AG04449 (cell line): ENCODE measurements at regions not wholly inside any gene's neighbourhood (a gene's known extent, or its start where the extent isn't known, plus 50 kb on each side); places are given as distances from the start of the nearest gene placed in this dataset.

Source experiments
- CTCF ChIA-PET: fragments of 350-600 bp; formaldehyde crosslinking; extraction: SDS; loops from one replicate; lab custom pipeline; 2021; ENCODE audit warnings: antibody characterized with exemption; lab: Yijun Ruan, JAX
- POLR2A ChIA-PET: fragments of 400-600, 350-600 bp; formaldehyde crosslinking; extraction: SDS; loops from one replicate; lab custom pipeline; 2020; ENCODE audit warnings: antibody characterized with exemption, inconsistent platforms; lab: Yijun Ruan, JAX
- DNase-seq: peaks from one replicate; pipeline ENCODE4 v3.0.0-alpha.2; 2010; ENCODE audit warnings: low read depth, low spot score
- H3K4me3 ChIP-seq: 2 replicates; pipeline ENCODE4 v1.5.1; 2011; ENCODE audit warnings: low read depth, mild to moderate bottlenecking, control low read depth, low read length
- TF ChIP-seq, protein P1 (sequence below): IDR thresholded peaks from one replicate; pipeline ENCODE4 v1.5.1; 2011; ENCODE audit warnings: mild to moderate bottlenecking, moderate library complexity, low read length, control low read depth, inconsistent platforms; ENCODE audit not compliant: insufficient read depth; ENCODE audit errors: missing control alignments

GRCh38 chr20:24363031-24363430 lies 106.4 kb upstream of the SYNDIG1 start:
- ChIA-PET POLR2A (no interaction called here), CTCF (no interaction called here)
- no peak for DNase-seq
- TF ChIP-seq, protein P1, sequence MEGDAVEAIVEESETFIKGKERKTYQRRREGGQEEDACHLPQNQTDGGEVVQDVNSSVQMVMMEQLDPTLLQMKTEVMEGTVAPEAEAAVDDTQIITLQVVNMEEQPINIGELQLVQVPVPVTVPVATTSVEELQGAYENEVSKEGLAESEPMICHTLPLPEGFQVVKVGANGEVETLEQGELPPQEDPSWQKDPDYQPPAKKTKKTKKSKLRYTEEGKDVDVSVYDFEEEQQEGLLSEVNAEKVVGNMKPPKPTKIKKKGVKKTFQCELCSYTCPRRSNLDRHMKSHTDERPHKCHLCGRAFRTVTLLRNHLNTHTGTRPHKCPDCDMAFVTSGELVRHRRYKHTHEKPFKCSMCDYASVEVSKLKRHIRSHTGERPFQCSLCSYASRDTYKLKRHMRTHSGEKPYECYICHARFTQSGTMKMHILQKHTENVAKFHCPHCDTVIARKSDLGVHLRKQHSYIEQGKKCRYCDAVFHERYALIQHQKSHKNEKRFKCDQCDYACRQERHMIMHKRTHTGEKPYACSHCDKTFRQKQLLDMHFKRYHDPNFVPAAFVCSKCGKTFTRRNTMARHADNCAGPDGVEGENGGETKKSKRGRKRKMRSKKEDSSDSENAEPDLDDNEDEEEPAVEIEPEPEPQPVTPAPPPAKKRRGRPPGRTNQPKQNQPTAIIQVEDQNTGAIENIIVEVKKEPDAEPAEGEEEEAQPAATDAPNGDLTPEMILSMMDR = no peak
- no peak overlapping the region for H3K4me3 ChIP-seq

- no peak overlapping the region for H3K4me3 ChIP-seq
- ChIA-PET CTCF (no interaction called here), POLR2A (no interaction called here)
- DNase-seq = no peak
- TF ChIP-seq, protein P1 = no peak
Observed at GRCh38 chr20:24362080-24362479, 107.3 kb upstream of the SYNDIG1 start.

DNA sequence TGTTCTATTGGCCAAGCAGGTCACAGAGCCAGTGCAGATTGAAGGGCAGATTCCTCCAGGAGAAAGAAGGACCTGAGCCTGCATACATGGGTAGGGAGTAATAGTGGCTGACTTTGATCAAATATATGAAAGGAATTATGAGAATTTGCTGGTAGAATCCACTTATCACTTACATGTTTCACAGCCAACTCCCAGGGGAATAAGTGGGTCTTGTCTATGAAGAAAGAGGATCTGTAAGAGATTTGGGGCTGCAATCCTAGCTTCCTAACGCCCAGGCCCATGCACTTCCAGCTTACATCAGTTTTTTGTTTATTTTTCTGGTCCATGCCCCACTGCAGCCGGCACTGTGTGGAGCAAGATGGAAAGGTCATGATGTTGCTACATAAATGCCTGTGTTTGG lies 107.9 kb upstream of the SYNDIG1 start:
- DNase-seq = no peak

GRCh38 chr20:24360531-24360930 lies 108.9 kb upstream of the SYNDIG1 start:
- TF ChIP-seq, protein P1 = no peak
- H3K4me3 ChIP-seq = no peak overlapping the region
- DNase-seq = no peak
- ChIA-PET POLR2A (no interaction called here), CTCF (no interaction called here)

More for the DNA sequence above, 107.9 kb upstream of the SYNDIG1 start:
- TF ChIP-seq, protein P1 = no peak
- no peak overlapping the region for H3K4me3 ChIP-seq
- CTCF ChIA-PET = no interaction called here
- POLR2A ChIA-PET = no interaction called here

DNA sequence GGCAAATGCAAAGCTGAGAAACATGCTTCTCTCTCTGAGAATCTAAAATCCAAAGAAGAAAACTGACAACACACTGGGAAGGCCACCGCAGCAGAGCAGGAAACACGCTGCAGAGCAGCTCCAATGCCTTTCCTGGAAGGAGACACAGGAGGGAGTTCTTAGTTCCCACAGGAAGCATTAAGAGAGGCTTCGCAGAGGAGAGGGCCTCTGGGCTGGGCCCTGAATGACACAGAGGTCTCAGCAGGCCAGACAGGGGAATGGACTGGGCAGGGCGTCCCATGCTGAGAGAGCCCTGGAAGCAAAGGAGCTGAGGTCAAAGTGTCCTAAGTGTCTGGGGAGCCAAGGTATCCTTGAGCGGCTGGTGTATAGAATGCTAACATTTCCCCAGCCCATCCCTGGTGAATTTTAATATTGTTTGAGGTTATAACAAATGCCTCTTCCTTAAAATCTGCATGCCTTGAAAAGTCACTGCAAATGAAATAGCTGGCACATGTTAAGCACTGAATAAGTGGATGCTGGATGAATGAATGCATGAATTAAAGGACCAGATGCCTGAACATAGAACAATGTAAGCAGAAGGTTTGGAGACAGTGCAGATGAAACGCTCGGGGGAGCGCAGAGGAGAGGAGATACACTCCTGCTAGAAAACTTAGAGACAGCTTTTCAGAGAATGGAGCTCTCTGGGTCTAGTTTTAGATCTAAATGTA lies 110.0 kb upstream of the SYNDIG1 start:
- TF ChIP-seq, protein P1 = no peak
- CTCF ChIA-PET = interaction anchor here (1.0 kb wide), 1 partner anchor 12 kb away, joined by 3 read pairs; no protein-coding TSS in a partner anchor
- POLR2A ChIA-PET = no interaction called here
- DNase-seq = no peak
- H3K4me3 ChIP-seq = no peak overlapping the region

- no peak for DNase-seq
- ChIA-PET CTCF (no interaction called here), POLR2A (no interaction called here)
- H3K4me3 ChIP-seq = no peak overlapping the region
- TF ChIP-seq, protein P1 = no peak
Observed at GRCh38 chr20:24357931-24358330, 111.5 kb upstream of the SYNDIG1 start.
